KMS-11 (cell line): ENCODE measurements at regions not wholly inside any gene's neighbourhood (a gene's known extent, or its start where the extent isn't known, plus 50 kb on each side); places are given as distances from the start of the nearest gene placed in this dataset.

Source experiments
- H2AFZ ChIP-seq: fragments of 200-600 bp; sonication (generic); 2 replicates; pipeline ENCODE4 v1.6.1; 2016; ENCODE audit warnings: antibody characterized with exemption, mixed run types, low read depth
- H3K27ac ChIP-seq: fragments of 200-600 bp; sonication (generic); 2 replicates; pipeline ENCODE4 v1.6.1; 2016; ENCODE audit warnings: mild to moderate bottlenecking, mixed run types
- H3K27me3 ChIP-seq: fragments of 200-600 bp; sonication (generic); 2 replicates; pipeline ENCODE4 v1.6.1; 2017; ENCODE audit warnings: mild to moderate bottlenecking, low read depth, mixed run types, moderate library complexity; ENCODE audit not compliant: insufficient read depth
- H3K36me3 ChIP-seq: fragments of 200-600 bp; sonication (generic); 2 replicates; pipeline ENCODE4 v1.6.1; 2017; ENCODE audit warnings: mild to moderate bottlenecking, mixed run types; ENCODE audit not compliant: insufficient read depth
- H3K4me1 ChIP-seq: fragments of 200-600 bp; sonication (generic); 2 replicates; pipeline ENCODE4 v1.6.1; 2016; ENCODE audit warnings: mild to moderate bottlenecking, low read depth, mixed run types; ENCODE audit not compliant: poor library complexity, severe bottlenecking
- H3K4me2 ChIP-seq: fragments of 200-600 bp; sonication (generic); 2 replicates; pipeline ENCODE4 v1.7.0; 2016; ENCODE audit warnings: mild to moderate bottlenecking, mixed run types
- H3K4me3 ChIP-seq: fragments of 200-600 bp; sonication (generic); IDR thresholded peaks from 2 replicates; pipeline ENCODE4 v1.6.1; 2017; ENCODE audit warnings: low read depth, low read length, mixed read lengths; ENCODE audit not compliant: insufficient read depth
- H3K79me2 ChIP-seq: fragments of 200-600 bp; sonication (generic); 2 replicates; pipeline ENCODE4 v1.6.1; 2016; ENCODE audit warnings: low read depth, mixed run types; ENCODE audit not compliant: insufficient read depth
- H3K9ac ChIP-seq: fragments of 200-600 bp; sonication (generic); 2 replicates; pipeline ENCODE4 v1.6.1; 2016; ENCODE audit warnings: mild to moderate bottlenecking, mixed run types
- H4K20me1 ChIP-seq: fragments of 200-600 bp; sonication (generic); 2 replicates; pipeline ENCODE4 v1.6.1; 2016; ENCODE audit warnings: mild to moderate bottlenecking, mixed run types; ENCODE audit not compliant: insufficient read depth
- CTCF ChIP-seq: fragments of 200-600 bp; sonication (generic); conservative IDR thresholded peaks from 2 replicates; pipeline ENCODE4 v1.6.1; 2017; ENCODE audit warnings: low read depth, mild to moderate bottlenecking, antibody characterized with exemption, low read length, moderate library complexity, mixed read lengths

DNA sequence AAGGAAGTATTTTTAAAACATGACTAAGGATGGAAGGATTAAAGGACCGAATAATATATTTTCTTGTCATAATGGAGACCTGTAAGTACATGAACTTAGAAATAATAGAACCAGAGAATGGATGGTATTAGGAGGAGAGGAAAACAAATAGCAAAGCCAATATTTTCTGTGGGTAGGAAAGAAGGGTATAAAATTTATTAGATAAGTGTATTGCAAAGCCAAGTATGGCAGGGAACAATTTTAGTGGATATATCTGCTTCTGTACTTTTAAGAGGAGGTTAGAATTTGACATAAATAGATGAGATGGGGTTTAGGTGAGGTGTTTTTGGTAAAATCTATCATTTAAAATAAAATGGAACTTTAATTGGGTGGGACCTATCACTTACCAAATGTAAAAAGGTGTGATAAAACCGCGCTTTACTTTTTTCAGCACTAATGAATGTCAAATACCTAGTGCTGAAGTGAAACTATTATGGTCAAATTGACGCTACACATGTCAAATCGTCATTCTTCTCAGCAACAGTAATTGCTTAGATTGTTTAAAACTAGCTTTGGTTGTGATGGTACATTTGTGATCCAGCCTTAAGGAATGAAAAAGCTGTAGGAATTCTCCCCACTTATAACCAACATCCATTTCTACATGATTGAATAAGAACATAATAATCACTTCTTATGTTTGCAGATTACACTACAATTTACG is 78.1 kb upstream of the ZEB2 start:
- Histone ChIP-seq H3K79me2 (no peaks in the 10 kb centered on the region), H3K36me3 (no peaks in the 10 kb centered on the region), H3K4me1 (no peaks in the 10 kb centered on the region), H3K27ac (no peak overlapping the region), H3K27me3 (no peaks in the 10 kb centered on the region), H3K4me3 (no peak overlapping the region), H3K9ac (no peak overlapping the region), H4K20me1 (no peaks in the 10 kb centered on the region), H3K4me2 (no peak overlapping the region), H2AFZ (no peak overlapping the region)
- TF ChIP-seq CTCF = no peak

GRCh38 chr2:144597388-144597787 is 77.5 kb upstream of the ZEB2 start:
- H2AFZ ChIP-seq = no peak overlapping the region
- no peak overlapping the region for H3K9ac ChIP-seq
- no peak overlapping the region for H3K4me3 ChIP-seq
- H3K27me3 ChIP-seq = no peaks in the 10 kb centered on the region
- H3K36me3 ChIP-seq = no peaks in the 10 kb centered on the region
- H4K20me1 ChIP-seq = no peaks in the 10 kb centered on the region
- H3K4me1 ChIP-seq = no peaks in the 10 kb centered on the region
- TF ChIP-seq CTCF = no peak
- H3K4me2 ChIP-seq = no peak overlapping the region
- H3K79me2 ChIP-seq = no peaks in the 10 kb centered on the region
- H3K27ac ChIP-seq = no peak overlapping the region

GRCh38 chr2:144596073-144596871 is 76.4 kb upstream of the ZEB2 start:
- no peak for TF ChIP-seq CTCF
- no peak overlapping the region for H3K27ac ChIP-seq
- H3K9ac ChIP-seq = no peak overlapping the region
- H3K4me2 ChIP-seq = no peak overlapping the region
- H3K36me3 ChIP-seq = no peaks in the 10 kb centered on the region
- H3K4me1 ChIP-seq = no peaks in the 10 kb centered on the region
- no peaks in the 10 kb centered on the region for H4K20me1 ChIP-seq
- no peaks in the 10 kb centered on the region for H3K79me2 ChIP-seq
- no peak overlapping the region for H2AFZ ChIP-seq
- no peaks in the 10 kb centered on the region for H3K27me3 ChIP-seq
- no peak overlapping the region for H3K4me3 ChIP-seq

DNA sequence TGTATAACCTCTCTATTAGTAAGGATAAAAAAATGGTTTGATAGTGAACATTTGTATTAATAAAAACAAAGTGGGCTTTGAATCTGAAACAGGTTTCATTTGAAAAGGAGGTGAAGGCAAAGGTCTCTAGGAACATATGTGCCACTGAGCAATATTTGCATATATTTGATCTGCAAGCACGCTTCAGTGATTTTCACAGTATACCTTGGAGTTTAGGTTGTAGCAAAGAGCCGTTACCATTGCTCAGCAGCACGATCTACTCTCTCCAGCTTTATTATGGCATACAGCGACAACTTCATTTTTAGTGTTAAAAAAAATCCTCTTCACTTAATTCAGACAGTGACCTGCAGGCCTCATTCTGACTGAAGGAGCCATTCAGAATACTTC is 75.8 kb upstream of the ZEB2 start:
- Histone ChIP-seq H3K9ac (no peak overlapping the region), H3K36me3 (no peaks in the 10 kb centered on the region), H3K27ac (no peak overlapping the region), H3K4me2 (no peak overlapping the region), H3K27me3 (no peaks in the 10 kb centered on the region), H4K20me1 (no peaks in the 10 kb centered on the region), H3K4me1 (no peaks in the 10 kb centered on the region), H3K79me2 (no peaks in the 10 kb centered on the region), H2AFZ (no peak overlapping the region), H3K4me3 (no peak overlapping the region)
- no peak for TF ChIP-seq CTCF
